Spleen (tissue), 7 donors: ENCODE measurements at regions not wholly inside any gene's neighbourhood (a gene's known extent, or its start where the extent isn't known, plus 50 kb on each side); places are given as distances from the start of the nearest gene placed in this dataset.

Source experiments
- CTCF ChIP-seq, 11 experiments: fragments of 200-600 bp in 7 of 11; fragments of 450-650 bp in 4 of 11; sonication (generic) in 4 of 11; IDR thresholded peaks in 8 of 11; conservative IDR thresholded peaks in 3 of 11; 1 replicate in 7 of 11; 2 replicates in 4 of 11; pipeline versions ENCODE4 v1.4.0 to v1.8.0; 2016 to 2021; ENCODE audit warnings: antibody characterized with exemption in 11 of 11, inconsistent platforms in 4 of 11, mild to moderate bottlenecking in 1 of 11
- POLR2A ChIP-seq, 3 donors: fragments of 450-650 bp; IDR thresholded peaks; one replicate each; pipeline ENCODE4 v1.5.1; 2017; ENCODE audit warnings: antibody characterized with exemption in 3 of 3, mild to moderate bottlenecking in 1 of 3
- POLR2AphosphoS5 ChIP-seq, 3 donors: sonication (generic); formaldehyde crosslinking; IDR thresholded peaks; one replicate each; pipeline ENCODE4 v1.5.1; 2017; ENCODE audit warnings: antibody characterized with exemption in 3 of 3
- donor health status: DM: no; HTN: no; CAD: no; lungs with moderate emphysema.
- donor health status: DM: no; HTN: no; CAD: no.
- donor health status: DM: no; HTN: no; CAD: no.

GRCh38 chr2:107618769-107619168 lies 207.9 kb upstream of the RGPD4 start:
- no peak for TF ChIP-seq POLR2AphosphoS5 (IDR thresholded peaks at IDR 0.05)
- TF ChIP-seq CTCF (IDR thresholded peaks at IDR 0.05 in 8 of 11, conservative IDR thresholded peaks at IDR 0.05 in 3 of 11) = no peak
- TF ChIP-seq POLR2A (IDR thresholded peaks at IDR 0.05) = no peak
